AG20443 (cell line): ENCODE measurements at regions not wholly inside any gene's neighbourhood (a gene's known extent, or its start where the extent isn't known, plus 50 kb on each side); places are given as distances from the start of the nearest gene placed in this dataset.
A peak's percentile ranks its signal among the peaks of the same experiment; 100 is the strongest.

ENCODE experiments used
- DNase-seq: peaks from one replicate; pipeline ENCODE4 v3.0.0; 2012; ENCODE audit warnings: low spot score, mixed read lengths

GRCh38 chr3:140816372-140817195 is 125.1 kb upstream of the SLC25A36 start:
- no peak for DNase-seq

- DNase-seq: no peak
Observed at GRCh38 chr3:140821493-140821892, 120.1 kb upstream of the SLC25A36 start.

DNA sequence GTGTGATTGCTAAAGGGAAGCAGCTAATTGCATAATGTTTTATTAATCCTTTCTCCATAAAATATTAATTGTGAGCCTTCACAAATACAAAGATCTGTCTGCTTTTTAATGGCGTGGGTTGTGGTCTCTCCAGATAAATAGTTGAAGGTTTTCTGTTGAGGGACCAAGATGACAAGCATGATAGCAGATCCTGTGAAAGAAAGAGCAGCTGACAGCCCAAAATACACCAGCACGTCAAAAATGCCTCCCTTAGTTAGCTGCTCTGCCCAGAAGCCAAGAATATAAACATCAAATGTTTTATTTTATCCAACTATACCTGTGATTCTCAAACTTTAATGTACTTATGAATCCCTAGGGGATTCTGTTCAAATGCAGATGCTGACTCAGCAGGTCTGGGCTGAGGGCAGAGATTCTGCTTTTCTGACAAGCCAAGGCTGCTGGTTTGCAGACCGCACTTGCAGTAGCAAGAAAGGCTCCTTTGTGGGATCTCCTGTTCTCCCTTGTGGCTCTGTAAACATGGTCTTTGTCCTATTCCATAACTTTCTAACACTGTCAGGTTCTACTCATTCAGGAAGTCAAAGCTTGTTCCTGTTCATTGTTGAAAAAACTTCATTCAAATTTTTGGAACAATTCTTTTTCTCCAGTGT is 119.1 kb upstream of the SLC25A36 start:
- DNase-seq: no peak

DNA sequence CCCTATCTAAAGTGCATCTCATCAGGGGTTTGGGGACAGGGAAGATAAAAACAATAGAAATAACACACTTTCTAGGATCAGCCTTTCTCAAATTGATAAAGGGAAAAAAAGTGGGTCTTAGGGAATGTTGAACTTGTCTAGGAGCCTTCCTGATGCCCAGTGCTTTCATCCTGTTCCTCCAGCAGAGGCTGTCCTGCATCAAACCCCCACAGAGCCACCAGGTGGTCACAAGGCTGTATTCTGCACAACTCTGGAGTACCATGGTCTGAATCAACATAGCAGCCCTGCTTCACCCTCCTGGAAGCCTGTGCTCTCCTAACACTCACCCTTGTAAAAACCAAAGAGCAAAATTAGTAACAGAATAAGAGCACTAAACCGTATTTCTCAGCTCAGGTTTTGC is 118.5 kb upstream of the SLC25A36 start:
- no peak for DNase-seq

DNA sequence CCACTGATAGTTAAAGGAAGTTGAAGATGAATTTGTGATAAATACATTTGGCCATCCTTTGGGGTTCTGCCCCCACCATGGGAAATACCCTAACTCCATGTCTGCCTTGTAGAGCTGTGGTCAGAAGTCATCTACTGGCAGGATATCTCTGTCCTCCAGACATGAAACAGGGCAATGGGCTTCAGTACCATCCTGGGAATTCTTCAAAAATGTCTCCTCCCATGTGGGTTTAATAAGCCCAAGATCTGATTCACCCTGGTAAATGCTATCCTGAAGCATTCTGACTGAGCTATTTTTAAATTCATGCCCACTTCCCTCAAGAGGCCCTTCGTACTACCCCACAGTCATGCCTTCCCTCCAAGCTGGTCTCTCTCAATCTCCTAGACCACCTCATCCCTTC is 113.7 kb upstream of the SLC25A36 start:
- no peak for DNase-seq

DNA sequence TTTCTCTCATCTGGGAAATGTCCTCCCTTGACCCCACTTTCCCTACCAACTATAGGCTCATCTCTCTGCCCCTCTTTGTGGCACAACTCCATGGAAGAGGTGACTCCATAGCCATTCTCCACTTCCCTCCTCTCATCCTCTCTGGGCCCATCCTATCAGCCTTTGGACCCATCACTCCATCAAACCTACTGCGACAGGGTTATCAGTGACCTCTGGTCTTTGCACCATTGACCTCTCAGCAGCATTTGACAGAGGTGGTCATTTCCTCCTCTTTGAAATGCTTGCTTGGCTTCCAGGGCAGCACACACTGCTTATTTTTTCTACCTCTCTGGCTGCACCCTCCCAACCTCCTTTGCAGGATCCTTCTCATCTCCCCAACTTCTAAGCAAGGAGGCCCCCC is 113.1 kb upstream of the SLC25A36 start:
- DNase-seq: no peak

DNA sequence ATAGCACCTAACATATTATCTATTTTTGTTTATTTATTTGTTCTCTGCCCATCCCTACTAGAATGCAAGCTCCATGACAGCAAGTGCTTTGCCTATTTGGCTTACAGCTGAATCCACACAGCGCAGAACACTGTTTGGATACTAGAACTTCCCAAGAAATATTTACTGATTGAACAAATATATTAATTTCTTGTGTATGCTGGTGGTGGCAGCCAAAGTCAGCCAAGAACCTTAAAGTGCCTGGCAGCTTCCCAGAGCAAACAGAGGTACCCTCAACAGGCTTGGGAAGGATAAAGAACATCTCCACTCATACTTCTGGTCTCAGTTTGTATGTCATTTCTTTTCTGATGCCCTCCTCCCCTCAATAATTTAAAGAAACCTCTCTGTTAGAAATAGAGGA is 111.8 kb upstream of the SLC25A36 start:
- no peak for DNase-seq

DNA sequence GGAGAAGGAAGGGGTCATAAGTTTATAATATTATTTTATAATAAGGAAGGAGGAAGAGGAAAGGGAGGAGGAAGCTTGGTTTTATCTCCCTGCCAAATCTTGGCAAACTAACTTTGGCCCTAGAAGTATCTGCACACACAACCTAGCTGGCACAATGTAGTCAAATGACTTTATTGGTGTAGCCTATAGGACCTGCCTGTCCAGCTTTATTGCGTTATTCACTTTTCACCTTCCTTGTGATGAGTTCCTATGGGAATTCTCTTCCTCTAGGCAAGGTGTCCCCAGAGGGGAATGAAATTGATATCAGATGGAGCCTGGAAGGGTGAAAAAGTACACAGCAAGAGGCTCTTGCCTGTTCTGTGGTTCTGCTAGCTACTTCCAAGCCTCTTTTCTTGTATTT is 111.2 kb upstream of the SLC25A36 start:
- DNase-seq: no peak

DNA sequence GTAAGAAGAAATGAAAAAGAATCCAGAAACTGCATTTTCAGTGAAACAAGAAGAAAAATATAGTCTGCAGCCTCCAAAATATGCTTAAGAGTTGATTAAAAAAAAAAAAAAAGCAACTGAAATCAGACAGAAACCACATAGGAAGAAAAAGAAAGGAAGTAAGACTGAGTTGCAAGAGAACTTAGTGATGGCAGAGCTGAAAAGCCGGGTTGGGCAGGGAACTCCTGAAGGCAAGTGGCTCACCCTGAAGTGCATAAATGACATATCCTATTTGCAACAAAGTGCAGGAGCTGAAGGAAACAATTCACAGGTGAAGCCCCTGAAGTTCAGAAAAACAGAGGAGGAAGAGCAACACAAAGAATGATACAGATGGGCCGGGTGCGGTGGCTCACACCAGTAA is 108.8 kb upstream of the SLC25A36 start:
- DNase-seq: no peak

- DNase-seq: no peak
Observed at GRCh38 chr3:140834266-140835037, 107.2 kb upstream of the SLC25A36 start.

DNA sequence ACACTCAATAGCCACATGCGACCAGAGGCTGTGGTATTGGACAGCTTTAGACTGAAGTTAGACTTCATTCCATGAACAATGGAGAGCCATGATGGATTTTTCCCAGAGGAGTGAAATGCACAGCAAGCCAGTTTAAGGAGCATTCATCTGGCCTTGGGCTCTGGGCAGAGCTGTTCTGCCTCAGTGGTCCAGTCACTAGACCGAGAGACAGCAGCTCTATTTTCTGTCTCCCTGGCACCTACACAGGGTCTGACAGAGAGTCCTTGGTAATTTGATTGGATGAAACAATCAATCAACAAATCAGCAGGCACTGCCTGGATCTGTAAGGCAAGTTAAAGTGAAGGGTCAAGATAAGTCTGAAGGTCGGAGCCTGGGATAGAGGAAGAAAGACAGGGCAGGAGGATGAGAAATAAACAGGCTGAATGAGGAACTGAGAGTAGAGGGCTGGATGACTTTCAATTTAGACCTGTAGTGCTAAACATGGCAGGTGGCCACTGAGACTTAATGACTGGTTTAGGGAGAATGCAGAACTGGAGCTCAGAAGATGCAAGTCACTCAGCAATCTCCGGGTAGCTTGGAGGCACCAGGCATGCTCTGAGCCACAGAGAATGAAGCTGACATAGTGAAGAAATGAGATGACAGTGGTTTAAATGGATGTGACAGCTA is 98.5 kb upstream of the SLC25A36 start:
- DNase-seq: no peak

DNA sequence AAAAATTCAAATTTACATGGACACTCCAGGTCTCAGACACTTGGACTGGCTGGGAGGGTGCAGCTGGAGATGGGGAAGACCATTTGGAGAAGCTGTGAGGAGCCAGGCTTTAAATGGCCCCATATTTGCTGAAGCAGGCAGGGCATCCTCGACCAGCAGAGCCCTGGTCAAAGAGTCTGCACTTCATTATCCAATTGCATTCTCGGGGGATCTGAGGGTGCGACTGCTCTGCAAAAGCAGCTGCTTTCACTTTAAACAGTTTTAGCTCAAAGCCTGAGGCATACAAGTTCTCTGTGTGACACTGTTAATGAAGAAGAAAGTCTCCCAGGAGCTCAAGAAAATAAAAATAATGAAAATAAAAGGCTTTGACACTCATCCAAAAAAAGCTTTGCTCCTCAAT is 98.0 kb upstream of the SLC25A36 start:
- DNase-seq: no peak

GRCh38 chr3:140844072-140844471 is 97.6 kb upstream of the SLC25A36 start:
- DNase-seq: no peak

GRCh38 chr3:140845882-140846281 is 95.8 kb upstream of the SLC25A36 start:
- no peak for DNase-seq

GRCh38 chr3:140848666-140849065 is 93.0 kb upstream of the SLC25A36 start:
- DNase-seq: no peak

DNA sequence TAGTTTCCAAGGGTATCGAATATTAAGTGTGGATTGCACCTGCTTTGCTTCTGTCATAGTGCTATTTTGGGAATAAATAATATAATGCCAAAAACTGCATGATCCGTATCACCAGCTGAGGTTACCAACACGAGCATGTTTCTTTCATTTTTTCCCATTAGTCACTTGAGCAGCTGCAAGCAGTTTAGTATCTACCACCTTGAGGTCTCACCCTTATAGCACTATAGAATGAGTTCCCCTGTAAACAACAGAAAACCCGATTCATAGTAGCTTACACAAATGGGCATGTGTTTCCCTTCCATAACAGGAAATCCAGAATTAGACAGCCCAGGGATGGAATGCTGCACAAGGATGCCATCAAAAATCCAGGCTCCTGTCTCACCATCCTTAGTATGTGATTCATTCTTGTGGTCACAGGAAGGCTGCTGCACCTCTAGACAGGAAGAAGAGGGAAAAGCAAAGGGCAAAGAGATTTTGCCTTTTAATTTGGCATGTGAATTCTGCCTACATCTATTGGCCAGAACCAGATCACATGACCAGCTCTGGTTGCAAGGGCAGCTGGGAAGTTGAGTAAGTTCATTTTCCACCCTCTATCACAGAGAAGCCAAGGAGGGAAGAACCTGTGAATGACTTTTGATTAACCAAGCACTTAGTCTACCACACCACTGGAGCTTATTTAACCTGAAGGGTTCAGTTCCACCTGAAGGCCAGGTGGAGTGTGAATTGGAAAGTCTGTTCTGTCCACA is 91.3 kb upstream of the SLC25A36 start:
- no peak for DNase-seq

DNA sequence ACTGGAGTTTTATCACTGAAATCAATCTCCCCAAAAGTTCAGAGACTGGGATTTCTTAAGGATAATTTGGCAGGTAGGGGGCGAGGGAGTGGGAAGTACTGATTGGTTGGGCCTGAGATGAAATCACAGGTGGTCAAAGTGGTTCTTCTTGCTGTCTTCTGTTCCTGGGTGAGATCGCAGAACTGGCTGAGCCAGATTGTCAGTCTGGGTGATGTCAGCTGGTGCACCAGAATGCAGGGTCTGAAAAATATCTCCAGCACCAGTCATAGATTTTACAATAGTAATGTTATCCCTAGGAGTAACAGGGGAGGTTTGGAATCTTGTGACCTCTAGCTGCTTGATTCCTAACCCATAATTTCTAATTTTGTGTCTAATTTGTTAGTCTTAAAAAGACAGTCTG is 86.7 kb upstream of the SLC25A36 start:
- DNase-seq: no peak

DNA sequence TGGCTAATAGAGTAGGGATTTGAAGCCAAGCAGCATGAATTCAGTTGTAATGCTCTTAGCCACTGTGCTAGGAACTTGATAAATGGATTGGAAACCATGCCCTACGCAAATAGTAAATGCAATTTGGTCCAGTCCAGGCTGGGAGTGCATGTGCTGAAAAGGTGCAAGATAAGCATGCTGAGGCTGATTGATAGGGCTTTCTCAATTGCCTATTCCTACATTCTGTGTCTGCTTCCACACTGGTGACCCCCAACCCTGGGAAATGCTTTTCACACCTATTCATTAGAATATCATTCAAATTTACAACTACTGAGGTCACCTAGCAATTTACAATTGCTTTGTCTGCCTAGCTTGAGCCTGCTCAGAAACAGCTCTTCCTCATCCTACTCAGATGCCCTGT is 84.7 kb upstream of the SLC25A36 start:
- no peak for DNase-seq

- no peak for DNase-seq
Observed at GRCh38 chr3:140857993-140858392, 83.6 kb upstream of the SLC25A36 start.

DNA sequence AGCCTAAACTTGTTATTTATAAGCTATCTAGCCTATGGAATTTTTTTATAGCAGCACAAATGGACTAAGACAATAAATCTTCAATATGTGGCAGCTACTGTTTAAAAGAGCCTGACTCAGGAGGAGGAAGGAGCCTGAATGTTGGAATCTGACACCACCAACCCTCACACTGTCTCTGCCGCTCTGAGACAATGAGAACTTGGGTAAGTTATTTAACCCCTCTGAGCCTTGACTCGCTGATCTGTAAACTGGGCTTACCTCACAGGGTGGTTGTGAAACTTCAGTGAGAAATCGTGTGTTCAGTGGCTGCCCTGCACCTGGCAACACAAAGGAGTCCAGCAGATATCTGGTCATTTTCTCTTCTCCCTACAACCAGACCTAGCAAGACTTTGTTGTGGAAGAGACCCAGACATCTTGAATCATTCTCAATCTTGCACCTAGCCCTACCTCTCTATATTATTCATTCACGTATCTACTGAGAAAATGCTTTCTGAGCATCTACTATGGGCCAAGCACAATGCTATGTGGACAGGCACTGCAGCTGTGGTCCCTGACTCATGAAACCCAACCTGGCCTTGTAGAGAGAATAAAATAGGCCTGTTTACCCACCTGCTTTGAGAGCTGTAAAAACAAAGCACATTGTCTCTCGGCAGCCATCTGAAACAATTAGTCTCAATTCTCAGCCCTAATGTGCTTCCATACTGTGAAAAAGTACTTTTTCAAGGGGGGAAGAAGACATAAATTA is 81.9 kb upstream of the SLC25A36 start:
- DNase-seq: no peak

- DNase-seq: peak; percentile 70
Observed at GRCh38 chr3:140863580-140864009, 78.0 kb upstream of the SLC25A36 start.
